Fibroblast of lung (primary cell): ENCODE measurements at regions not wholly inside any gene's neighbourhood (a gene's known extent, or its start where the extent isn't known, plus 50 kb on each side); places are given as distances from the start of the nearest gene placed in this dataset.

Source experiments
- DNase-seq, 2 donors: peaks; one replicate each; pipeline versions ENCODE4 v3.0.0 to v3.0.0-alpha.2; 2010; ENCODE audit warnings: low read depth in 2 of 2
- H2AFZ ChIP-seq: 2 replicates; pipeline ENCODE4 v1.5.1; 2012; ENCODE audit warnings: low read length, control low read depth, inconsistent platforms
- H3K27ac ChIP-seq: 2 replicates; pipeline ENCODE4 v1.5.1; 2011; ENCODE audit warnings: low read length, control low read depth; ENCODE audit not compliant: insufficient read depth
- H3K27me3 ChIP-seq: 2 replicates; pipeline ENCODE4 v1.5.1; 2011; ENCODE audit warnings: mild to moderate bottlenecking, low read length; ENCODE audit not compliant: control insufficient read depth, insufficient read depth
- H3K36me3 ChIP-seq: 2 replicates; pipeline ENCODE4 v1.5.1; 2011; ENCODE audit warnings: low read length; ENCODE audit not compliant: control insufficient read depth, insufficient read depth
- H3K4me1 ChIP-seq: 2 replicates; pipeline ENCODE4 v1.5.1; 2011; ENCODE audit warnings: low read length; ENCODE audit not compliant: control insufficient read depth, insufficient read depth; ENCODE audit errors: extremely low read depth
- H3K4me2 ChIP-seq: 2 replicates; pipeline ENCODE4 v1.5.1; 2011; ENCODE audit warnings: low read length, control low read depth; ENCODE audit not compliant: insufficient read depth; ENCODE audit errors: extremely low read depth
- H3K4me3 ChIP-seq, 4 experiments: fragments of 200-600 bp in 1 of 4; sonication (generic) in 1 of 4; replicated peaks in 1 of 4; 2 replicates each; pipeline ENCODE4 v1.5.1; 2011 to 2016; ENCODE audit warnings: low read length in 4 of 4, low read depth in 3 of 4, mild to moderate bottlenecking in 3 of 4, control low read depth in 2 of 4, inconsistent platforms in 1 of 4, mixed read lengths in 1 of 4; ENCODE audit not compliant: insufficient read depth in 1 of 4; ENCODE audit errors: control extremely low read depth in 1 of 4
- H3K79me2 ChIP-seq: 2 replicates; pipeline ENCODE4 v1.5.1; 2012; ENCODE audit warnings: mild to moderate bottlenecking, low read length, inconsistent platforms; ENCODE audit not compliant: control insufficient read depth, insufficient read depth
- H3K9ac ChIP-seq: 2 replicates; pipeline ENCODE4 v1.5.1; 2011; ENCODE audit warnings: mild to moderate bottlenecking, low read length, control low read depth; ENCODE audit not compliant: insufficient read depth
- H3K9me3 ChIP-seq: 2 replicates; pipeline ENCODE4 v1.5.1; 2012; ENCODE audit warnings: low read depth, low read length; ENCODE audit not compliant: control insufficient read depth, insufficient read depth
- H4K20me1 ChIP-seq: 2 replicates; pipeline ENCODE4 v1.5.1; 2011; ENCODE audit warnings: low read length; ENCODE audit not compliant: control insufficient read depth, insufficient read depth; ENCODE audit errors: extremely low read depth
- EZH2 ChIP-seq: IDR thresholded peaks from 2 replicates; pipeline ENCODE4 v1.5.1; 2012; ENCODE audit warnings: low read length, control low read depth, mild to moderate bottlenecking; ENCODE audit errors: missing control alignments
- TF ChIP-seq, protein P1 (sequence below), 2 donors: IDR thresholded peaks in 1 of 2; conservative IDR thresholded peaks in 1 of 2; 1 replicate in 1 of 2; 2 replicates in 1 of 2; pipeline ENCODE4 v1.5.1; 2011 to 2012; ENCODE audit warnings: low read length in 2 of 2, control low read depth in 1 of 2, inconsistent platforms in 1 of 2, low read depth in 1 of 2, mild to moderate bottlenecking in 1 of 2

DNA sequence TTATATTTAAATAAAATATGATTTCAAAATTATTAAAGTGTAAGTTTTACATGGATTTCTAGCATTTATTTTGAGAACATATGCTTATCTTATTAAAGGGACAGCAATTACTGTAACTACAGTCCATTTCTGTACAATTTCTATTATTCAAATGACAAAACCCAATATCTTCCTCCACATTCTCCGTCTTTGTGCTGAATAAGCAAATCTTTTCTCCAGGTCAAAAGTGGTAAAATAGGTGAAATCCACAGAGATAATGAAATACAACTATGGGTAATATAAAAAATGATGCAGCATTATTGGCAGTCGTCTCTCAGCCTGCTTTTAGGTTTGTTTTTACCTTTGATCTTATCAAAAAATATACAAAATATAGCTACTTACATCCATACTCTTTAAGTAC is 79.4 kb upstream of the OTX2 start:
- Histone ChIP-seq H2AFZ (no peak overlapping the region), H3K4me1 (no peaks in the 10 kb centered on the region), H3K79me2 (no peaks in the 10 kb centered on the region), H3K4me2 (no peak overlapping the region), H3K27ac (no peak overlapping the region), H3K4me3 (no peak overlapping the region), H3K36me3 (no peaks in the 10 kb centered on the region), H4K20me1 (no peaks in the 10 kb centered on the region), H3K27me3 (no peaks in the 10 kb centered on the region), H3K9ac (no peak overlapping the region), H3K9me3 (no peaks in the 10 kb centered on the region)
- TF ChIP-seq, protein P1, sequence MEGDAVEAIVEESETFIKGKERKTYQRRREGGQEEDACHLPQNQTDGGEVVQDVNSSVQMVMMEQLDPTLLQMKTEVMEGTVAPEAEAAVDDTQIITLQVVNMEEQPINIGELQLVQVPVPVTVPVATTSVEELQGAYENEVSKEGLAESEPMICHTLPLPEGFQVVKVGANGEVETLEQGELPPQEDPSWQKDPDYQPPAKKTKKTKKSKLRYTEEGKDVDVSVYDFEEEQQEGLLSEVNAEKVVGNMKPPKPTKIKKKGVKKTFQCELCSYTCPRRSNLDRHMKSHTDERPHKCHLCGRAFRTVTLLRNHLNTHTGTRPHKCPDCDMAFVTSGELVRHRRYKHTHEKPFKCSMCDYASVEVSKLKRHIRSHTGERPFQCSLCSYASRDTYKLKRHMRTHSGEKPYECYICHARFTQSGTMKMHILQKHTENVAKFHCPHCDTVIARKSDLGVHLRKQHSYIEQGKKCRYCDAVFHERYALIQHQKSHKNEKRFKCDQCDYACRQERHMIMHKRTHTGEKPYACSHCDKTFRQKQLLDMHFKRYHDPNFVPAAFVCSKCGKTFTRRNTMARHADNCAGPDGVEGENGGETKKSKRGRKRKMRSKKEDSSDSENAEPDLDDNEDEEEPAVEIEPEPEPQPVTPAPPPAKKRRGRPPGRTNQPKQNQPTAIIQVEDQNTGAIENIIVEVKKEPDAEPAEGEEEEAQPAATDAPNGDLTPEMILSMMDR (conservative IDR thresholded peaks at IDR 0.05 in 1 of 2, IDR thresholded peaks at IDR 0.05 in 1 of 2; ENCODE audit: low read depth in 1 of 2, low read length in 2 of 2) = no peak
- no peak for TF ChIP-seq EZH2
- no peak for DNase-seq

DNA sequence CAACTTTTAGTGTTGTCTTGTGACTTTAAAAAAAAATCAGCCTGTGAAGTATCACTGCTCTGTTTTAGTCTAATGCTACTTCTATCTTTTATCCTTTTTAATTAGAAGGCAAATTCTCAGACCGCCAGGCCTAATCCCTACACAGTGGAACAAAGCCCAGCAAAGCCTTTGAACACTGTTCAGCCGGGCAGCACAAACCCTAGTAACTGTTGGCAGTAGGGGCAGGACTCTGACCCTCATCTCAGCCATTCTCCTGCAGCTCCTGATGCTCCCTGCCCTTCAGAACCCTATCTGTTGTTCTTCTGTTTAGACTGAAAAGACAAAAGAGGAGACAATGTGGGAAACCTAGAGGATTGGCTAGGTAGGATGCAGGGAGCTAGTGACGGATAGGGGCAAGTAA is 78.0 kb upstream of the OTX2 start:
- H3K79me2 ChIP-seq = no peaks in the 10 kb centered on the region

DNA sequence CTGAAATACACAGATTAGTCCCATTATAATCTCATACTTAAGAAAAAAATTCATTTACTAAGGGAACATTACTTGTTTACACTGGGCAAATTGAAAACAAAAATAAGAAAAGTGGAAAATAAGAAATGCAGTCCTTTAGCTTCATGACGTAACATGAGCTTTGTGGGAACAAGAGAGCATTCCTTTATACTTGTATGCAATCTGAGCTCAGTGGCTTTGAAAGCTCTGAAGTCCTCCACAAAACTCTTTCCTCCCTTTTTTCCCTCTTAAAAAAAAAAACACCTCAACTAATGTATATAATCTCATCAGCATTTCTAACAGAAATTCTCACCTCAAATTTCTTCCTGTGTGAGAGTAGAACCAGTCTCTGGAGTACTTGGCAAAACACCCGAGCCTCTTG is 76.9 kb upstream of the OTX2 start:
- Histone ChIP-seq H4K20me1 (no peaks in the 10 kb centered on the region), H3K4me1 (no peaks in the 10 kb centered on the region), H3K9me3 (no peaks in the 10 kb centered on the region), H3K27me3 (no peaks in the 10 kb centered on the region), H3K9ac (no peak overlapping the region), H3K4me2 (no peak overlapping the region), H3K36me3 (no peaks in the 10 kb centered on the region), H3K79me2 (no peaks in the 10 kb centered on the region), H2AFZ (no peak overlapping the region), H3K4me3 (no peak overlapping the region), H3K27ac (no peak overlapping the region)
- DNase-seq = no peak
- TF ChIP-seq EZH2 = no peak
- TF ChIP-seq, protein P1 (conservative IDR thresholded peaks at IDR 0.05 in 1 of 2, IDR thresholded peaks at IDR 0.05 in 1 of 2; ENCODE audit: low read depth in 1 of 2, low read length in 2 of 2) = no peak

More for the DNA sequence above, 78.0 kb upstream of the OTX2 start:
- no peaks in the 10 kb centered on the region for H3K36me3 ChIP-seq
- no peak overlapping the region for H3K4me3 ChIP-seq
- TF ChIP-seq, protein P1 (conservative IDR thresholded peaks at IDR 0.05 in 1 of 2, IDR thresholded peaks at IDR 0.05 in 1 of 2; ENCODE audit: low read depth in 1 of 2, low read length in 2 of 2) = no peak
- TF ChIP-seq EZH2 = no peak
- H3K9me3 ChIP-seq = no peaks in the 10 kb centered on the region
- H3K9ac ChIP-seq = no peak overlapping the region
- H3K27ac ChIP-seq = no peak overlapping the region
- no peak for DNase-seq
- H2AFZ ChIP-seq = no peak overlapping the region
- no peak overlapping the region for H3K4me2 ChIP-seq
- no peaks in the 10 kb centered on the region for H3K27me3 ChIP-seq
- H3K4me1 ChIP-seq = no peaks in the 10 kb centered on the region
- H4K20me1 ChIP-seq = no peaks in the 10 kb centered on the region
